Astrocyte of the spinal cord (primary cell): ENCODE measurements at regions not wholly inside any gene's neighbourhood (a gene's known extent, or its start where the extent isn't known, plus 50 kb on each side); places are given as distances from the start of the nearest gene placed in this dataset.
A peak's percentile ranks its signal among the peaks of the same experiment; 100 is the strongest.

Experiments
- DNase-seq: peaks from one replicate; pipeline ENCODE4 v3.0.0; 2011; ENCODE audit warnings: low read depth, low spot score
- H3K4me3 ChIP-seq: 2 replicates; pipeline ENCODE4 v1.5.1; 2011; ENCODE audit warnings: low read depth, mild to moderate bottlenecking, low read length, moderate library complexity
- CTCF ChIP-seq: IDR thresholded peaks from 2 replicates; pipeline ENCODE4 v1.5.1; 2012; ENCODE audit warnings: low read depth, mild to moderate bottlenecking, low read length, inconsistent platforms
- in situ Hi-C: cut with HindIII; loops from 2 replicates; pipeline ENCODE4 v1.10.0; 2017; ENCODE audit warnings: low sequenced_read_pairs

DNA sequence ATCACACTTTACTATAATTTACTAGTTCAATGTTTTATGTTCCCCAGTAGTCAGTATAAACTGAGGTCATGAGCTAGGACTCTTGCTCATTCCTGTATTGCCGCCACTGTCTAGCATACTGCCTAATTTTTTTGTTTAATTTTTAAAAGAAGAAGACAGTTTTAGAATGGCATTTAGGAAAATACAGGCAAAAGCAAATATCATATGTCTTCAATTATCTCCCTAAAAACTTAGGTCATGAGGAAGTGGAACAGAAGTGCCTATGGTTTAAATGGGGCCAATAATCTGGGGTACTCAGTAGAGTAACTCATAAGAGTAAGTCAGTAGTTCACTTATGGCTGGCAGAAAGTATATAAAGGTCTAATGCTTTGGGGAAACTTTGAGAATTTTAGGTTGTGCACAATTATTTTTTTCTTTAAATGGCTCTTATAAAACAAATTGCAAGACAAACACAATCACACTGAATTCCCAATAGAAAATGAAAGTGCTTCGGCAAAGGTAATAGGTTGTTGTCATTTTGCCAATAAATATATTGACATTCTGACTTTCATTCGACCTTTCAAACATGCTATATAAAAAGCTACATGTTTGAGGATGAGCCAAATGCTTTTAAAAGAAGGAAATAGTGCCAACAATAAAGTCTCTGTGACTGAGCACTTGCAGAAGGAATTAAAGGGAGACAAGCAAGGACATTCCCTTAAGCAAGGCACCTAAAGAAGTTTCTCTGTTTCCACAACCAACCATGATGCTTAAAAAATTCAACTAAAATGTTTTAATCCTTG is 390.1 kb downstream of the PDGFC start:
- peak; percentile 36 for DNase-seq
- no peak for TF ChIP-seq CTCF
- no peak overlapping the region for H3K4me3 ChIP-seq
- in situ Hi-C loops, result no loop called here

GRCh38 chr4:156578713-156579112 is 392.9 kb downstream of the PDGFC start:
- DNase-seq, result no peak
- no peak for TF ChIP-seq CTCF
- H3K4me3 ChIP-seq, result no peak overlapping the region
- in situ Hi-C loops, result no loop called here

DNA sequence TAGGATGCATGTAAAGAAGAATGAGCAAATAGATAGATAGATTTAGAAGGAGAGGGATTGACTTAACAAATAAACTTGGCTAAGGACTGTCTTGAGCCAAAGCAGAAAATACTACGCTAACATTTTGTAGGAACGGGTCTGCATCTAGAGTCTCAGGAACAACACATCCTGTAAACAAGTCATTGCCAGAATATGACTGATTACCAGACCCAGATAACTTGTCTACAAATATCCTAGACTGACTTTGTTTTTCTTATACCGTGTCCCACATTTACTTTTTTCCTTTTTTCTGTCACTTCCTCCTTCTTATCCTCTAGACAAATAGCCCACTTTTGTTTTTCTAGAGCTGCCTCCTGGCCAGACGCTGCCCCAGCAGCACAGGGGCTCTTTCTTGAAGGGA is 393.6 kb downstream of the PDGFC start:
- no peak overlapping the region for H3K4me3 ChIP-seq
- DNase-seq, result no peak
- in situ Hi-C loops, result no loop called here
- TF ChIP-seq CTCF, result no peak

GRCh38 chr4:156576946-156577345 is 394.7 kb downstream of the PDGFC start:
- no peak for TF ChIP-seq CTCF
- in situ Hi-C loops, result no loop called here
- no peak for DNase-seq

DNA sequence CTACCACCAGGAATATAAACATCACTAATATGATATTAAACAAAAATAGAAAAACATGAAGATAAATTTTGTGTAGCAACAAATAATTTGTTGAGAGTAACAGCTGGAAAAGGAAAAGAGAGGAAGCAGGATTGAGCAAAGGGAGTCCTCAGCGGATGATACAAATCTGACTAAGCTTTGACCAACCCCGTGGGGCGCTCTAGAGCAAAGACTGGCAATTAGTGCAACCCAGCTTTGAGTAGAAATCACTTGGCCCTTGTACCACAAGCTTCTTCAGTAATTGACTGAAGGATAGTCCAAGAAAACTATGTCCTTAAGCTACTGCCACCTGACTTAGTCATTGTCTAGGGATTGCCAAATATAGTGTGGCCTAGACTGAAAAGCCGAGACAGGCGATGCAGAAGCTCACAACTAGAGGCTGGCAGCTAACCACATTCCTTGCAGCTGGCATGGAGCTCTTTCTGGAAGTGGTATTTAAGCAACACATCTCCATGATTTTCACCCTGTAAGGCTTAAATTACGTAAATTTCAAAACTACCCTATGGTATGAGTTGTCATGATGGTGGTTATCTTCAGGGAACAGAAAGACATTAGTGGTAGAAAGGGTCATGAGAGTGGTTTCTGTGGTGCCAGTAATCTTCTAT is 396.0 kb downstream of the PDGFC start:
- no peak overlapping the region for H3K4me3 ChIP-seq
- in situ Hi-C loops, result no loop called here
- DNase-seq, result peak; percentile 72
- TF ChIP-seq CTCF, result peak; percentile 5

More at GRCh38 chr4:156576946-156577345, 394.7 kb downstream of the PDGFC start:
- no peak overlapping the region for H3K4me3 ChIP-seq

GRCh38 chr4:156571146-156571545 is 400.5 kb downstream of the PDGFC start:
- DNase-seq, result no peak
- in situ Hi-C loops, result no loop called here

More at GRCh38 chr4:156571146-156571545, 400.5 kb downstream of the PDGFC start:
- no peak for TF ChIP-seq CTCF
- H3K4me3 ChIP-seq, result no peak overlapping the region
